ENCODE measurements at regions not wholly inside any gene's neighbourhood (a gene's known extent, or its start where the extent isn't known, plus 50 kb on each side); places are given as distances from the start of the nearest gene placed in this dataset.

- TF ChIP-seq CTCF (IDR thresholded peaks at IDR 0.05) (no peak), POLR2A (IDR thresholded peaks at IDR 0.05) (no peak)
Observed at GRCh38 chr2:126476691-126477090, 179.3 kb upstream of the GYPC start.

Measured in right lobe of liver (tissue), 4 donors.